Spleen (tissue), 7 donors: ENCODE measurements at regions not wholly inside any gene's neighbourhood (a gene's known extent, or its start where the extent isn't known, plus 50 kb on each side); places are given as distances from the start of the nearest gene placed in this dataset.
"Not testable (repeated sequence)": the region's sequence is repeated elsewhere in the genome, so short reads cannot be mapped to it uniquely, and the experiment has no call there.

Experiments used
- CTCF ChIP-seq, 11 experiments: fragments of 200-600 bp in 7 of 11; fragments of 450-650 bp in 4 of 11; sonication (generic) in 4 of 11; IDR thresholded peaks in 8 of 11; conservative IDR thresholded peaks in 3 of 11; 1 replicate in 7 of 11; 2 replicates in 4 of 11; pipeline versions ENCODE4 v1.4.0 to v1.8.0; 2016 to 2021; ENCODE audit warnings: antibody characterized with exemption in 11 of 11, inconsistent platforms in 4 of 11, mild to moderate bottlenecking in 1 of 11
- POLR2AphosphoS5 ChIP-seq, 3 donors: sonication (generic); formaldehyde crosslinking; IDR thresholded peaks; one replicate each; pipeline ENCODE4 v1.5.1; 2017; ENCODE audit warnings: antibody characterized with exemption in 3 of 3
- donor health status: DM: no; HTN: no; CAD: no; lungs with moderate emphysema.
- donor health status: DM: no; HTN: no; CAD: no.
- donor health status: DM: no; HTN: no; CAD: no.

DNA sequence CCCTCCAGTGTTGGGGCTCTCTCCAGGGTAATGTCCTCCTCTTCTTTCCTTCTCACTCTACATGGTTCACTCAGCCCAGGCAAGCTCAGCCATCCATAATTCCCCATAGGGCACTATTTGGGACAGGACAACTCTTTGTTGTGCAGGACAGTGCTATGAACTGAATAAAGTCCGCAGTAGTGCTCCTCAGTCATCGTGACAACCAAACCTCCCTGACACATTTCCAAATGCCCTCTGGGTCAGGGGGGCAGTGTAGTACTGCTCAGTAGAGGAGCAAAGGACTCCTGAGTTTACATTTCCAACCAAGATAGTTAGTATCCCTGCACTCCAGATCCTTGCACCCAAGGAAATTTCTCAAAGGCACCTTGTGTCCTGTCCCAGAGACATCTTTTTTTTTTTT, 97.4 kb upstream of the TERB2 start:
- not testable (repeated sequence) for TF ChIP-seq CTCF (IDR thresholded peaks at IDR 0.05 in 8 of 11, conservative IDR thresholded peaks at IDR 0.05 in 3 of 11); POLR2AphosphoS5 (IDR thresholded peaks at IDR 0.05)
